NCI-H345 (cell line): ENCODE measurements at regions not wholly inside any gene's neighbourhood (a gene's known extent, or its start where the extent isn't known, plus 50 kb on each side); places are given as distances from the start of the nearest gene placed in this dataset.
"Not testable (repeated sequence)": the region's sequence is repeated elsewhere in the genome, so short reads cannot be mapped to it uniquely, and the experiment has no call there.

Experiments used
- DNase-seq: peaks from one replicate; lab custom pipeline; 2025; lab: John Stamatoyannopoulos, UW

GRCh38 chr3:124137216-124137615 lies 145.3 kb upstream of the ROPN1 start:
- peak; percentile 85 for DNase-seq

- DNase-seq, result no peak
Measured at GRCh38 chr3:124138148-124138547, 146.2 kb upstream of the ROPN1 start.

GRCh38 chr3:124140746-124141145 lies 148.8 kb upstream of the ROPN1 start:
- no peak for DNase-seq

GRCh38 chr3:124142389-124142970 lies 150.6 kb upstream of the ROPN1 start:
- no peak for DNase-seq

GRCh38 chr3:124143047-124143446 lies 151.1 kb upstream of the ROPN1 start:
- DNase-seq, result no peak

GRCh38 chr3:124144035-124144814 lies 152.3 kb upstream of the ROPN1 start:
- no peak for DNase-seq

GRCh38 chr3:124147429-124147828 lies 155.5 kb upstream of the ROPN1 start:
- DNase-seq, result no peak

- no peak for DNase-seq
Measured at GRCh38 chr3:124147946-124148345, 156.0 kb upstream of the ROPN1 start.

- DNase-seq, result no peak
Measured at GRCh38 chr3:124149081-124149480, 157.2 kb upstream of the ROPN1 start.

- no peak for DNase-seq
Measured at GRCh38 chr3:124149771-124150170, 157.8 kb upstream of the ROPN1 start.

GRCh38 chr3:124152891-124153290 lies 161.0 kb upstream of the ROPN1 start:
- not testable (repeated sequence) for DNase-seq

GRCh38 chr3:124156866-124157712 lies 165.2 kb upstream of the ROPN1 start:
- DNase-seq, result no peak

GRCh38 chr3:124157748-124158147 lies 165.8 kb upstream of the ROPN1 start:
- DNase-seq, result no peak

GRCh38 chr3:124158168-124158881 lies 166.4 kb upstream of the ROPN1 start:
- DNase-seq, result no peak

GRCh38 chr3:124161448-124161847 lies 169.5 kb upstream of the ROPN1 start:
- no peak for DNase-seq

- DNase-seq, result no peak
Measured at GRCh38 chr3:124163689-124164088, 171.8 kb upstream of the ROPN1 start.

GRCh38 chr3:124168271-124168670 lies 176.3 kb upstream of the ROPN1 start:
- DNase-seq, result no peak

- no peak for DNase-seq
Measured at GRCh38 chr3:124172283-124172682, 180.4 kb upstream of the ROPN1 start.

GRCh38 chr3:124172816-124173215 lies 180.9 kb upstream of the ROPN1 start:
- no peak for DNase-seq

- DNase-seq, result peak; percentile 95
Measured at GRCh38 chr3:124174476-124174875, 182.6 kb upstream of the ROPN1 start.

GRCh38 chr3:124174910-124175874 lies 183.3 kb upstream of the ROPN1 start:
- DNase-seq, result peak; percentile 58
